Fibroblast of villous mesenchyme (primary cell): ENCODE measurements at regions not wholly inside any gene's neighbourhood (a gene's known extent, or its start where the extent isn't known, plus 50 kb on each side); places are given as distances from the start of the nearest gene placed in this dataset.
A peak's percentile ranks its signal among the peaks of the same experiment; 100 is the strongest.

ENCODE experiments used
- DNase-seq: peaks from one replicate; pipeline ENCODE4 v3.0.0-alpha.2; 2010; ENCODE audit warnings: low read depth
- H3K4me3 ChIP-seq: 2 replicates; pipeline ENCODE4 v1.5.1; 2011; ENCODE audit warnings: low read depth, mild to moderate bottlenecking, low read length
- CTCF ChIP-seq: IDR thresholded peaks from 2 replicates; pipeline ENCODE4 v1.5.1; 2012; ENCODE audit warnings: low read depth, mild to moderate bottlenecking, low read length; ENCODE audit not compliant: insufficient read depth

GRCh38 chr10:28105561-28105960 lies 106.7 kb upstream of the ODAD2 start:
- DNase-seq, result no peak
- no peak for TF ChIP-seq CTCF
- no peak overlapping the region for H3K4me3 ChIP-seq

GRCh38 chr10:28097633-28098032 lies 98.8 kb upstream of the ODAD2 start:
- no peak overlapping the region for H3K4me3 ChIP-seq
- TF ChIP-seq CTCF, result no peak
- no peak for DNase-seq

GRCh38 chr10:28095791-28096378 lies 97.0 kb upstream of the ODAD2 start:
- H3K4me3 ChIP-seq, result no peak overlapping the region
- DNase-seq, result no peak
- no peak for TF ChIP-seq CTCF

GRCh38 chr10:28094121-28094520 lies 95.2 kb upstream of the ODAD2 start:
- H3K4me3 ChIP-seq, result no peak overlapping the region
- DNase-seq, result no peak
- no peak for TF ChIP-seq CTCF

- TF ChIP-seq CTCF, result no peak
- H3K4me3 ChIP-seq, result no peak overlapping the region
- no peak for DNase-seq
Observed at GRCh38 chr10:28091913-28092312, 93.0 kb upstream of the ODAD2 start.

GRCh38 chr10:28090506-28090905 lies 91.6 kb upstream of the ODAD2 start:
- H3K4me3 ChIP-seq, result no peak overlapping the region
- TF ChIP-seq CTCF, result no peak
- DNase-seq, result no peak

- peak; percentile 43 for DNase-seq
- TF ChIP-seq CTCF, result no peak
- H3K4me3 ChIP-seq, result no peak overlapping the region
Observed at GRCh38 chr10:28089467-28089866, 90.6 kb upstream of the ODAD2 start.
